ENCODE measurements at regions not wholly inside any gene's neighbourhood (a gene's known extent, or its start where the extent isn't known, plus 50 kb on each side); places are given as distances from the start of the nearest gene placed in this dataset.

GRCh38 chr2:128617661-128618060 lies 299.0 kb upstream of the HS6ST1 start:
- Histone ChIP-seq H3K9me2 (replicated peaks; ENCODE audit: insufficient read depth) (no peaks in the 10 kb centered on the region), H3K36me3 (replicated peaks; ENCODE audit: insufficient read depth, low read depth) (no peaks in the 10 kb centered on the region), H3K27ac (no peak overlapping the region), H3K9me3 (ENCODE audit: low read depth) (no peaks in the 10 kb centered on the region), H3K4me3 (no peak overlapping the region), H3K79me2 (no peaks in the 10 kb centered on the region), H3K4me2 (no peak overlapping the region), H4K20me1 (ENCODE audit: insufficient read depth, poor library complexity, severe bottlenecking) (no peaks in the 10 kb centered on the region), H3K27me3 (no peaks in the 10 kb centered on the region), H3K4me1 (ENCODE audit: insufficient read depth) (no peaks in the 10 kb centered on the region), H2AFZ (no peak overlapping the region)
- WGBS (ENCODE audit: low lambda C conversion rate, missing lambda C conversion rate), result 90% methylated on average over 6 of the region's 6 CpGs
- TF ChIP-seq CTCF (IDR thresholded peaks at IDR 0.05; ENCODE audit: poor library complexity), result no peak
- TF ChIP-seq EZH2phosphoT487 (IDR thresholded peaks at IDR 0.05; ENCODE audit: low read depth, severe bottlenecking, unreplicated experiment), result no peak
- no peak for TF ChIP-seq EZH2 (IDR thresholded peaks at IDR 0.05; ENCODE audit: borderline replicate concordance)
- DNase-seq (ENCODE audit: low spot score), result no peak

GRCh38 chr2:128618642-128619041 lies 300.0 kb upstream of the HS6ST1 start:
- no peak for DNase-seq (ENCODE audit: low spot score)
- Histone ChIP-seq H3K4me1 (ENCODE audit: insufficient read depth) (peaks cover 3% of the 10 kb centered on the region), H3K27me3 (no peaks in the 10 kb centered on the region), H2AFZ (no peak overlapping the region), H3K4me2 (no peak overlapping the region), H3K27ac (no peak overlapping the region), H3K4me3 (no peak overlapping the region), H4K20me1 (ENCODE audit: insufficient read depth, poor library complexity, severe bottlenecking) (no peaks in the 10 kb centered on the region), H3K9me3 (ENCODE audit: low read depth) (no peaks in the 10 kb centered on the region), H3K36me3 (replicated peaks; ENCODE audit: insufficient read depth, low read depth) (no peaks in the 10 kb centered on the region), H3K79me2 (no peaks in the 10 kb centered on the region), H3K9me2 (replicated peaks; ENCODE audit: insufficient read depth) (no peaks in the 10 kb centered on the region)
- WGBS (ENCODE audit: low lambda C conversion rate, missing lambda C conversion rate), result 92% methylated on average over 2 of the region's 2 CpGs
- TF ChIP-seq EZH2 (IDR thresholded peaks at IDR 0.05; ENCODE audit: borderline replicate concordance), result no peak
- no peak for TF ChIP-seq CTCF (IDR thresholded peaks at IDR 0.05; ENCODE audit: poor library complexity)
- no peak for TF ChIP-seq EZH2phosphoT487 (IDR thresholded peaks at IDR 0.05; ENCODE audit: low read depth, severe bottlenecking, unreplicated experiment)

- Histone ChIP-seq H3K9me2 (replicated peaks; ENCODE audit: insufficient read depth) (no peaks in the 10 kb centered on the region), H3K79me2 (no peaks in the 10 kb centered on the region), H3K4me2 (no peak overlapping the region), H3K27me3 (no peaks in the 10 kb centered on the region), H2AFZ (no peak overlapping the region), H3K36me3 (replicated peaks; ENCODE audit: insufficient read depth, low read depth) (no peaks in the 10 kb centered on the region), H3K4me1 (ENCODE audit: insufficient read depth) (peaks cover 14% of the 10 kb centered on the region), H3K4me3 (no peak overlapping the region), H3K27ac (no peak overlapping the region), H3K9me3 (ENCODE audit: low read depth) (no peaks in the 10 kb centered on the region), H4K20me1 (ENCODE audit: insufficient read depth, poor library complexity, severe bottlenecking) (no peaks in the 10 kb centered on the region)
- TF ChIP-seq EZH2 (IDR thresholded peaks at IDR 0.05; ENCODE audit: borderline replicate concordance) (no peak), EZH2phosphoT487 (IDR thresholded peaks at IDR 0.05; ENCODE audit: low read depth, severe bottlenecking, unreplicated experiment) (no peak), CTCF (IDR thresholded peaks at IDR 0.05; ENCODE audit: poor library complexity) (no peak)
- DNase-seq (ENCODE audit: low spot score), result no peak
- 94% methylated on average over 17 of the region's 18 CpGs for WGBS (ENCODE audit: low lambda C conversion rate, missing lambda C conversion rate)
Measured at GRCh38 chr2:128619471-128620325, 301.0 kb upstream of the HS6ST1 start.
